Loucy (cell line): ENCODE measurements at regions not wholly inside any gene's neighbourhood (a gene's known extent, or its start where the extent isn't known, plus 50 kb on each side); places are given as distances from the start of the nearest gene placed in this dataset.

ENCODE experiments used
- H2AFZ ChIP-seq: fragments of 200-600 bp; sonication (generic); 2 replicates; pipeline ENCODE4 v1.6.0; 2016; ENCODE audit warnings: antibody characterized with exemption, mild to moderate bottlenecking, low read length, moderate library complexity
- H3F3A ChIP-seq: fragments of 200-600 bp; 2 replicates; pipeline ENCODE4 v1.6.0; 2016; ENCODE audit warnings: antibody characterized with exemption, low read depth, mild to moderate bottlenecking
- H3K27me3 ChIP-seq: fragments of 200-600 bp; sonication (generic); 2 replicates; pipeline ENCODE4 v1.6.1; 2014; ENCODE audit warnings: low read length, mild to moderate bottlenecking; ENCODE audit not compliant: insufficient read depth, poor library complexity, severe bottlenecking
- H3K36me3 ChIP-seq: fragments of 200-600 bp; sonication (generic); 2 replicates; pipeline ENCODE4 v1.6.1; 2016; ENCODE audit warnings: low read length; ENCODE audit not compliant: insufficient read depth
- H3K4me1 ChIP-seq: fragments of 200-600 bp; sonication (generic); 2 replicates; pipeline ENCODE4 v1.5.1; 2014; ENCODE audit warnings: low read length, mild to moderate bottlenecking; ENCODE audit not compliant: insufficient read depth, poor library complexity, severe bottlenecking
- H3K4me2 ChIP-seq: fragments of 200-600 bp; sonication (generic); 2 replicates; pipeline ENCODE4 v1.6.0; 2014; ENCODE audit warnings: antibody characterized with exemption, low read length, low read depth, mild to moderate bottlenecking; ENCODE audit not compliant: poor library complexity, severe bottlenecking
- H3K4me3 ChIP-seq: fragments of 200-600 bp; sonication (generic); 2 replicates; pipeline ENCODE4 v1.5.1; 2014; ENCODE audit warnings: low read length, mild to moderate bottlenecking, mixed read lengths; ENCODE audit not compliant: poor library complexity, severe bottlenecking
- H3K79me2 ChIP-seq: fragments of 200-600 bp; sonication (generic); 2 replicates; pipeline ENCODE4 v1.6.1; 2014; ENCODE audit warnings: low read length; ENCODE audit not compliant: insufficient read depth
- H3K9ac ChIP-seq: fragments of 200-600 bp; sonication (generic); 2 replicates; pipeline ENCODE4 v1.6.0; 2014; ENCODE audit warnings: mild to moderate bottlenecking, low read depth, low read length, moderate library complexity; ENCODE audit not compliant: poor library complexity, severe bottlenecking
- H3K9me2 ChIP-seq: fragments of 200-600 bp; sonication (generic); replicated peaks from 2 replicates; pipeline ENCODE4 v1.6.1; 2016; ENCODE audit warnings: low read depth, low read length, mixed read lengths
- H3K9me3 ChIP-seq: fragments of 200-600 bp; sonication (generic); 2 replicates; pipeline ENCODE4 v1.6.1; 2014; ENCODE audit warnings: mild to moderate bottlenecking, antibody characterized with exemption, low read length, low read depth; ENCODE audit not compliant: insufficient read depth
- H4K20me1 ChIP-seq: fragments of 200-600 bp; sonication (generic); 2 replicates; pipeline ENCODE4 v1.6.0; 2014; ENCODE audit warnings: antibody characterized with exemption, low read length, mild to moderate bottlenecking; ENCODE audit not compliant: insufficient read depth, poor library complexity, severe bottlenecking
- EZH2phosphoT487 ChIP-seq: fragments of 200-600 bp; IDR thresholded peaks from 2 replicates; pipeline ENCODE4 v1.6.1; 2018; ENCODE audit warnings: antibody characterized with exemption, mild to moderate bottlenecking, moderate library complexity, borderline replicate concordance
- TF ChIP-seq, protein P1 (sequence below): fragments of 200-600 bp; sonication (generic); conservative IDR thresholded peaks from 2 replicates; pipeline ENCODE4 v1.5.1; 2014; ENCODE audit warnings: mild to moderate bottlenecking, antibody characterized with exemption, low read length

DNA sequence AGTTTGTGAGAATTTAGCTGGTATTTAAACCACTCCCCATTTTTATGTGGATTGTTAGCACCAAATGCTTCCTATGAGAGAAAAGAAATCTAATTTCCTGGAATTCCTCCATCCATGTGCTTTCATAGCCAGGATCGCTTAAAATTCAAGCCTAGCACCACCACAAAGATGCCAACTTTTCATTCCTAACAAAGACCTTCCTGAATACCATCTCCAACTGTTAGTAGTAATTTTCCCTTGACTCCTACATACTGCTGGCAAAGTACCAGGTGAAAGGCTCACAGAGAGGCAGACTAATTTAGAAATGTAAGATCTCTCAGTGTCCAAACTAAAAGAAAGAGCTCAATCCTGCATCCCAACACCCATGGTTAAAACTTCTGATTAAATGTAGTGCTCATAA is 386.3 kb downstream of the KCTD12 start:
- Histone ChIP-seq H3K9ac (no peak overlapping the region), H3K27me3 (no peaks in the 10 kb centered on the region), H3K4me2 (no peak overlapping the region), H3K4me3 (no peak overlapping the region), H3K9me2 (no peaks in the 10 kb centered on the region), H2AFZ (no peak overlapping the region), H3K79me2 (no peaks in the 10 kb centered on the region), H3K4me1 (peaks cover 14% of the 10 kb centered on the region), H4K20me1 (no peaks in the 10 kb centered on the region), H3F3A (no peaks in the 10 kb centered on the region), H3K36me3 (no peaks in the 10 kb centered on the region), H3K9me3 (no peaks in the 10 kb centered on the region)
- TF ChIP-seq, protein P1, sequence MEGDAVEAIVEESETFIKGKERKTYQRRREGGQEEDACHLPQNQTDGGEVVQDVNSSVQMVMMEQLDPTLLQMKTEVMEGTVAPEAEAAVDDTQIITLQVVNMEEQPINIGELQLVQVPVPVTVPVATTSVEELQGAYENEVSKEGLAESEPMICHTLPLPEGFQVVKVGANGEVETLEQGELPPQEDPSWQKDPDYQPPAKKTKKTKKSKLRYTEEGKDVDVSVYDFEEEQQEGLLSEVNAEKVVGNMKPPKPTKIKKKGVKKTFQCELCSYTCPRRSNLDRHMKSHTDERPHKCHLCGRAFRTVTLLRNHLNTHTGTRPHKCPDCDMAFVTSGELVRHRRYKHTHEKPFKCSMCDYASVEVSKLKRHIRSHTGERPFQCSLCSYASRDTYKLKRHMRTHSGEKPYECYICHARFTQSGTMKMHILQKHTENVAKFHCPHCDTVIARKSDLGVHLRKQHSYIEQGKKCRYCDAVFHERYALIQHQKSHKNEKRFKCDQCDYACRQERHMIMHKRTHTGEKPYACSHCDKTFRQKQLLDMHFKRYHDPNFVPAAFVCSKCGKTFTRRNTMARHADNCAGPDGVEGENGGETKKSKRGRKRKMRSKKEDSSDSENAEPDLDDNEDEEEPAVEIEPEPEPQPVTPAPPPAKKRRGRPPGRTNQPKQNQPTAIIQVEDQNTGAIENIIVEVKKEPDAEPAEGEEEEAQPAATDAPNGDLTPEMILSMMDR = no peak
- no peak for TF ChIP-seq EZH2phosphoT487

DNA sequence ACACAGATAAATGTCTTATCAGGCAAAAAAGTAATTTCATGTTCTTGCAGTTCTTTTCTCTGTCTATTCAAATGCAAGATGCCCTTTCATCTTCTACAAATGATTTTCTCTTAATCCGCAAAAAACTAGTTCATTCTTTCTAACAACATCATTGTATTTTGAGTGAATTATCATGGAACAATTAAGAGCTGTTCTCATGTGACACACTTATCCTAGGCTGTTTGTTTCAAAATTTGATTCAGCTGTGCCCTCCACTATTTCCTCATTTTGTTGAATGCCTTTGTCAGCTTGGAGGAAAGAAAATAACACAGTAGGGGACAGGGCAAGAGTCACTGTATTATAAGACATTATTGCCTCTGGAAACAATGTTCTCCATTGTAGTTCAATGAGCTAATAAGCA is 396.9 kb downstream of the KCTD12 start:
- Histone ChIP-seq H3K79me2 (no peaks in the 10 kb centered on the region), H4K20me1 (no peaks in the 10 kb centered on the region), H3K4me1 (no peaks in the 10 kb centered on the region), H3K27me3 (no peaks in the 10 kb centered on the region), H2AFZ (no peak overlapping the region), H3K9me3 (no peaks in the 10 kb centered on the region), H3K4me2 (no peak overlapping the region), H3F3A (no peaks in the 10 kb centered on the region), H3K9me2 (no peaks in the 10 kb centered on the region), H3K9ac (no peak overlapping the region), H3K36me3 (no peaks in the 10 kb centered on the region), H3K4me3 (no peak overlapping the region)
- TF ChIP-seq, protein P1 = no peak
- no peak for TF ChIP-seq EZH2phosphoT487

DNA sequence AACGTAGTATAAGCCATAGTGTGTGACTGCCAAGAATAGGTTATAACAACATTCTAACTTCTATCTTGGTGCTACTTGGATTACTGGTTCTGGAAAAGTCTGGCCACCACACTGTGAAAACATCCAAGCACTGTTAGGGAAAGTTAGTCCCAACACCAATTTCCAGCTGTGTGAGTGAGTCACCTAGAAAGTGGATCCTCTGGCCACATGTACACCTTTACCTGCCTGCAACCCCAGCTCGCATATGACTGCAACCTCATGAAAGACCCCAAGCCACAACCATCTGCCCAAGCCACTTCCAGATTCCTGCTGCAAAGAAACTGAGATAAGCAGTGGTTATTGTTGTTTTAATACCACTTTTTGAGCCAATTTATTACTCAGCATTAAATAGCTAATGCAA is 404.5 kb downstream of the KCTD12 start:
- Histone ChIP-seq H3K4me3 (no peak overlapping the region), H3K79me2 (no peaks in the 10 kb centered on the region), H3K27me3 (no peaks in the 10 kb centered on the region), H2AFZ (no peak overlapping the region), H3K9ac (no peak overlapping the region), H3K4me1 (no peaks in the 10 kb centered on the region), H3K9me2 (no peaks in the 10 kb centered on the region), H3K36me3 (no peaks in the 10 kb centered on the region), H3K4me2 (no peak overlapping the region), H4K20me1 (no peaks in the 10 kb centered on the region), H3F3A (no peaks in the 10 kb centered on the region), H3K9me3 (no peaks in the 10 kb centered on the region)
- TF ChIP-seq EZH2phosphoT487 = no peak
- TF ChIP-seq, protein P1 = no peak
